ENCODE measurements at regions not wholly inside any gene's neighbourhood (a gene's known extent, or its start where the extent isn't known, plus 50 kb on each side); places are given as distances from the start of the nearest gene placed in this dataset.
A peak's percentile ranks its signal among the peaks of the same experiment; 100 is the strongest.

- no peaks in the 10 kb centered on the region for H3K27me3 ChIP-seq
- no peak overlapping the region for H3K4me3 ChIP-seq
- DNase-seq (no peak), ATAC-seq (ENCODE audit: low FRiP score in 2 of 2) (no peak)
- TF ChIP-seq POLR2AphosphoS5 (IDR thresholded peaks at IDR 0.05): no peak
- TF ChIP-seq EP300 (IDR thresholded peaks at IDR 0.05): no peak
- TF ChIP-seq POLR2A (IDR thresholded peaks at IDR 0.05): no peak
- TF ChIP-seq CTCF (IDR thresholded peaks at IDR 0.05): no peak
- H3K4me1 ChIP-seq: no peaks in the 10 kb centered on the region
- 68 to 82% methylated on average over 4 of the region's 4 CpGs for WGBS, 2 donors
- H3K27ac ChIP-seq: no peak overlapping the region
- H3K36me3 ChIP-seq: no peaks in the 10 kb centered on the region
- no peaks in the 10 kb centered on the region for H3K9me3 ChIP-seq
These were observed 233.5 kb upstream of the E2F8 start for GRCh38 chr11:19474211-19474610.

GRCh38 chr11:19472679-19473078 lies 231.9 kb upstream of the E2F8 start:
- Histone ChIP-seq H3K4me1 (no peaks in the 10 kb centered on the region), H3K9me3 (no peaks in the 10 kb centered on the region), H3K27me3 (no peaks in the 10 kb centered on the region), H3K27ac (no peak overlapping the region), H3K36me3 (no peaks in the 10 kb centered on the region), H3K4me3 (no peak overlapping the region)
- 59 to 70% methylated on average over 3 of the region's 3 CpGs for WGBS, 2 donors
- TF ChIP-seq CTCF (IDR thresholded peaks at IDR 0.05) (no peak), POLR2A (IDR thresholded peaks at IDR 0.05) (no peak), POLR2AphosphoS5 (IDR thresholded peaks at IDR 0.05) (no peak), EP300 (IDR thresholded peaks at IDR 0.05) (no peak)
- peak in 1 of 2 donors; percentile 5 for ATAC-seq (ENCODE audit: low FRiP score in 2 of 2)
- no peak for DNase-seq

GRCh38 chr11:19467904-19468303 lies 227.2 kb upstream of the E2F8 start:
- ATAC-seq (ENCODE audit: low FRiP score in 2 of 2) (no peak), DNase-seq (no peak)
- 86 to 90% methylated on average over 2 of the region's 2 CpGs for WGBS, 2 donors
- H3K4me1 ChIP-seq: no peaks in the 10 kb centered on the region
- no peaks in the 10 kb centered on the region for H3K27me3 ChIP-seq
- TF ChIP-seq EP300 (IDR thresholded peaks at IDR 0.05): no peak
- no peak for TF ChIP-seq POLR2A (IDR thresholded peaks at IDR 0.05)
- TF ChIP-seq CTCF (IDR thresholded peaks at IDR 0.05): no peak
- no peak for TF ChIP-seq POLR2AphosphoS5 (IDR thresholded peaks at IDR 0.05)
- H3K9me3 ChIP-seq: no peaks in the 10 kb centered on the region
- no peak overlapping the region for H3K4me3 ChIP-seq
- H3K36me3 ChIP-seq: no peaks in the 10 kb centered on the region
- H3K27ac ChIP-seq: no peak overlapping the region

GRCh38 chr11:19466314-19466713 lies 225.6 kb upstream of the E2F8 start:
- DNase-seq (no peak), ATAC-seq (ENCODE audit: low FRiP score in 2 of 2) (no peak)
- H3K36me3 ChIP-seq: no peaks in the 10 kb centered on the region
- H3K4me3 ChIP-seq: no peak overlapping the region
- H3K27ac ChIP-seq: no peak overlapping the region
- no peaks in the 10 kb centered on the region for H3K27me3 ChIP-seq
- H3K9me3 ChIP-seq: no peaks in the 10 kb centered on the region
- H3K4me1 ChIP-seq: no peaks in the 10 kb centered on the region
- TF ChIP-seq POLR2AphosphoS5 (IDR thresholded peaks at IDR 0.05): no peak
- TF ChIP-seq CTCF (IDR thresholded peaks at IDR 0.05): no peak
- no peak for TF ChIP-seq EP300 (IDR thresholded peaks at IDR 0.05)
- no peak for TF ChIP-seq POLR2A (IDR thresholded peaks at IDR 0.05)
- 86 to 90% methylated on average over 7 of the region's 7 CpGs for WGBS, 2 donors

- no peaks in the 10 kb centered on the region for H3K27me3 ChIP-seq
- no peak for TF ChIP-seq POLR2AphosphoS5 (IDR thresholded peaks at IDR 0.05)
- TF ChIP-seq CTCF (IDR thresholded peaks at IDR 0.05): no peak
- no peak for TF ChIP-seq EP300 (IDR thresholded peaks at IDR 0.05)
- no peak for TF ChIP-seq POLR2A (IDR thresholded peaks at IDR 0.05)
- DNase-seq (no peak), ATAC-seq (ENCODE audit: low FRiP score in 2 of 2) (no peak)
- H3K4me1 ChIP-seq: no peaks in the 10 kb centered on the region
- no peak overlapping the region for H3K27ac ChIP-seq
- no peaks in the 10 kb centered on the region for H3K36me3 ChIP-seq
- H3K4me3 ChIP-seq: no peak overlapping the region
- WGBS, 2 donors: 81 to 84% methylated on average over 7 of the region's 7 CpGs
- H3K9me3 ChIP-seq: no peaks in the 10 kb centered on the region
These were observed 223.2 kb upstream of the E2F8 start for GRCh38 chr11:19463976-19464375.

Measured in upper lobe of left lung (tissue), 6 donors.